ENCODE measurements at regions not wholly inside any gene's neighbourhood (a gene's known extent, or its start where the extent isn't known, plus 50 kb on each side); places are given as distances from the start of the nearest gene placed in this dataset.

GRCh38 chr13:18949489-18949761, 232.2 kb downstream of the TUBA3C start:
- Histone ChIP-seq H3K9me2 (ENCODE audit: insufficient read depth, low read length) (no peaks in the 10 kb centered on the region), H3K9me3 (ENCODE audit: low read length) (no peaks in the 10 kb centered on the region), H3K4me3 (ENCODE audit: low read depth, low read length, poor library complexity, severe bottlenecking) (no peak overlapping the region), H3K36me3 (ENCODE audit: insufficient read depth, low read length) (no peaks in the 10 kb centered on the region), H3K4me2 (ENCODE audit: low read length) (no peak overlapping the region), H3K4me1 (ENCODE audit: insufficient read depth, low read length, poor library complexity, severe bottlenecking) (no peaks in the 10 kb centered on the region), H4K20me1 (ENCODE audit: insufficient read depth, low read length) (no peaks in the 10 kb centered on the region), H2AFZ (ENCODE audit: low read length) (no peak overlapping the region), H3K79me2 (ENCODE audit: insufficient read depth, low read depth, low read length) (no peaks in the 10 kb centered on the region), H3K27ac (ENCODE audit: low read depth, low read length, poor library complexity, severe bottlenecking) (no peak overlapping the region)
- intact Hi-C loops (cut with micrococcal nuclease; ENCODE audit: unreplicated experiment), result no loop called here
- CTCF ChIA-PET (ENCODE audit: unreplicated experiment), result no interaction called here
- POLR2A ChIA-PET, result no interaction called here
- no peak for TF ChIP-seq CTCF (conservative IDR thresholded peaks at IDR 0.05; ENCODE audit: low read length)
- TF ChIP-seq EZH2phosphoT487 (IDR thresholded peaks at IDR 0.05; ENCODE audit: borderline replicate concordance, low read depth, low read length), result no peak
- no TSS peak for BruUV-seq (replicated peaks)
- no peak for DNase-seq (ENCODE audit: low spot score)

GRCh38 chr13:18948664-18949488, 232.7 kb downstream of the TUBA3C start:
- H3K27ac ChIP-seq (ENCODE audit: low read depth, low read length, poor library complexity, severe bottlenecking), result no peak overlapping the region
- no peak overlapping the region for H3K4me2 ChIP-seq (ENCODE audit: low read length)
- POLR2A ChIA-PET, result no interaction called here
- no peak for TF ChIP-seq EZH2phosphoT487 (IDR thresholded peaks at IDR 0.05; ENCODE audit: borderline replicate concordance, low read depth, low read length)
- no peaks in the 10 kb centered on the region for H3K9me3 ChIP-seq (ENCODE audit: low read length)
- H3K79me2 ChIP-seq (ENCODE audit: insufficient read depth, low read depth, low read length), result no peaks in the 10 kb centered on the region
- CTCF ChIA-PET (ENCODE audit: unreplicated experiment), result no interaction called here
- BruUV-seq (replicated peaks), result no TSS peak
- H3K4me1 ChIP-seq (ENCODE audit: insufficient read depth, low read length, poor library complexity, severe bottlenecking), result no peaks in the 10 kb centered on the region
- DNase-seq (ENCODE audit: low spot score), result no peak
- no peaks in the 10 kb centered on the region for H4K20me1 ChIP-seq (ENCODE audit: insufficient read depth, low read length)
- no peaks in the 10 kb centered on the region for H3K36me3 ChIP-seq (ENCODE audit: insufficient read depth, low read length)
- H3K4me3 ChIP-seq (ENCODE audit: low read depth, low read length, poor library complexity, severe bottlenecking), result no peak overlapping the region
- intact Hi-C loops (cut with micrococcal nuclease; ENCODE audit: unreplicated experiment), result no loop called here
- H3K9me2 ChIP-seq (ENCODE audit: insufficient read depth, low read length), result no peaks in the 10 kb centered on the region
- H2AFZ ChIP-seq (ENCODE audit: low read length), result no peak overlapping the region

DNA sequence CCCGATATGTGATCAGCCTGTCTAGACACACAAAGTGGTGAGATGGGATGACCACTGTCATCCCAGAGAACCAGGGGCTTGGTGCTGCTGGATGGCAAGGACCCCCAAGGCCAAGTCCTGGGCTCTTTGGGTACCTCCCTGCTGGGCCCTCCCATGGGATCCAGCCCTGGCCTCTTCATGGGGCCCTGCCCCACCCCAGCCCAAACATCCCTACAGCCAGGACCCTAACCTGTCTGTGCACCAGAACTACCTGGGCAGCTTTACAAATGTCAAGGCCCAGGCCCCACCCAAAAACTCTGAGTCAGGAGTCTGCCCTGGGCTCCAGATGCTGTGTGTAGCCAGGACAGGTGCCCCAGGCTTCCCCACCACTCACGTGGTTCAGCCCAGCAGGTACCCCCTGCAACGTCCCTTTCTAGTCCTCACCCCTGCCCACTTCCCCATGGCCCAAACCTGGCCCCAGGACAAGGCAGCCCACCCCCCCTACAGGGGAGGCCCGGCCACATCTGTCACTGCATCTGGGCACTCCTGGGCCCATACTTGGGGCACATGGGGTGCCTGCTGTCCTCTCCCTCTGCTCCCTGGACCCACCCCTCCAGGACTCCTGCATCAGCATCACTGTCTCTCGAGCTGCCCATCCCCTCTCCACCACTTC, 233.5 kb downstream of the TUBA3C start:
- no TSS peak for BruUV-seq (replicated peaks)
- H3K4me1 ChIP-seq (ENCODE audit: insufficient read depth, low read length, poor library complexity, severe bottlenecking), result no peaks in the 10 kb centered on the region
- H3K9me2 ChIP-seq (ENCODE audit: insufficient read depth, low read length), result no peaks in the 10 kb centered on the region
- CTCF ChIA-PET (ENCODE audit: unreplicated experiment), result no interaction called here
- H3K4me2 ChIP-seq (ENCODE audit: low read length), result no peak overlapping the region
- TF ChIP-seq CTCF (conservative IDR thresholded peaks at IDR 0.05; ENCODE audit: low read length) (no peak), EZH2phosphoT487 (IDR thresholded peaks at IDR 0.05; ENCODE audit: borderline replicate concordance, low read depth, low read length) (no peak)
- no peaks in the 10 kb centered on the region for H3K9me3 ChIP-seq (ENCODE audit: low read length)
- no peaks in the 10 kb centered on the region for H3K36me3 ChIP-seq (ENCODE audit: insufficient read depth, low read length)
- H2AFZ ChIP-seq (ENCODE audit: low read length), result no peak overlapping the region
- no peak for DNase-seq (ENCODE audit: low spot score)
- intact Hi-C loops (cut with micrococcal nuclease; ENCODE audit: unreplicated experiment), result no loop called here
- H4K20me1 ChIP-seq (ENCODE audit: insufficient read depth, low read length), result no peaks in the 10 kb centered on the region
- POLR2A ChIA-PET, result no interaction called here
- H3K27ac ChIP-seq (ENCODE audit: low read depth, low read length, poor library complexity, severe bottlenecking), result no peak overlapping the region
- H3K79me2 ChIP-seq (ENCODE audit: insufficient read depth, low read depth, low read length), result no peaks in the 10 kb centered on the region
- no peak overlapping the region for H3K4me3 ChIP-seq (ENCODE audit: low read depth, low read length, poor library complexity, severe bottlenecking)

All from OCI-LY7 (cell line).